Gastrocnemius medialis (tissue), 4 donors: ENCODE measurements at regions not wholly inside any gene's neighbourhood (a gene's known extent, or its start where the extent isn't known, plus 50 kb on each side); places are given as distances from the start of the nearest gene placed in this dataset.

Source experiments
- ATAC-seq, 2 donors: fragments of 150-250 bp; one replicate each; pipeline ENCODE4 v1.9.1; 2016
- DNase-seq, 2 donors: peaks; one replicate each; pipeline ENCODE4 v3.0.0-alpha.2; 2019
- H3K27ac ChIP-seq, 4 donors: fragments of 200-600 bp; sonication (generic); 1 replicate in 1 of 4; 2 replicates in 3 of 4; pipeline ENCODE4 v1.5.1; 2016 to 2018; ENCODE audit warnings: mild to moderate bottlenecking in 2 of 4, moderate library complexity in 1 of 4
- H3K27me3 ChIP-seq, 3 donors: fragments of 200-600 bp; sonication (generic) in 2 of 3; 1 replicate in 1 of 3; 2 replicates in 2 of 3; pipeline versions ENCODE4 v1.5.1 to v1.6.0; 2016 to 2019; ENCODE audit warnings: mild to moderate bottlenecking in 1 of 3, moderate library complexity in 1 of 3
- H3K36me3 ChIP-seq, 2 donors: fragments of 200-600 bp; sonication (generic) in 1 of 2; one replicate each; pipeline ENCODE4 v1.5.1; 2017 to 2018
- H3K4me1 ChIP-seq, 2 donors: fragments of 200-600 bp; sonication (generic) in 1 of 2; one replicate each; pipeline ENCODE4 v1.5.1; 2016 to 2017; ENCODE audit warnings: mild to moderate bottlenecking in 2 of 2
- H3K4me3 ChIP-seq, 4 donors: fragments of 200-600 bp; sonication (generic) in 3 of 4; 1 replicate in 1 of 4; 2 replicates in 3 of 4; pipeline ENCODE4 v1.5.1; 2016 to 2019; ENCODE audit warnings: mild to moderate bottlenecking in 2 of 4
- H3K9me3 ChIP-seq, 3 donors: fragments of 200-600 bp; sonication (generic) in 2 of 3; 1 replicate in 1 of 3; 2 replicates in 2 of 3; pipeline ENCODE4 v1.5.1; 2016 to 2019
- CTCF ChIP-seq, 5 experiments: fragments of 450-650 bp in 3 of 5; fragments of 200-600 bp in 2 of 5; sonication (generic) in 2 of 5; IDR thresholded peaks in 4 of 5; conservative IDR thresholded peaks in 1 of 5; 1 replicate in 4 of 5; 2 replicates in 1 of 5; pipeline ENCODE4 v1.5.1; 2016 to 2019; ENCODE audit warnings: antibody characterized with exemption in 5 of 5, mild to moderate bottlenecking in 3 of 5, moderate library complexity in 3 of 5
- POLR2A ChIP-seq, 2 donors: fragments of 450-650 bp; IDR thresholded peaks; one replicate each; pipeline ENCODE4 v1.6.1; 2017; ENCODE audit warnings: antibody characterized with exemption in 2 of 2, mild to moderate bottlenecking in 2 of 2, moderate library complexity in 2 of 2
- in situ Hi-C, 4 donors: fragments of 200-750 bp; cut with MboI; loops; one replicate each; pipeline versions ENCODE4 v1.15.0 to v1.8.0; 2017; ENCODE audit warnings: low sequenced_read_pairs in 4 of 4
- intact Hi-C: fragments of 100-400 bp; cut with DNase I; formaldehyde crosslinking; loops from one replicate; pipeline ENCODE4 v1.15.1; 2023; ENCODE audit warnings: low total_unique reads

GRCh38 chr2:45279356-45279755, 270.1 kb upstream of the SIX2 start:
- in situ Hi-C loops = no loop called here
- intact Hi-C loops = no loop called here

GRCh38 chr2:45278365-45279078, 269.3 kb upstream of the SIX2 start:
- peaks cover 0 to 6% of the 10 kb centered on the region in 2 donors for H3K4me1 ChIP-seq
- no peak for ATAC-seq
- no peak for DNase-seq
- H3K36me3 ChIP-seq = no peaks in the 10 kb centered on the region
- intact Hi-C loops = no loop called here
- H3K27ac ChIP-seq = no peak overlapping the region
- H3K27me3 ChIP-seq = no peaks in the 10 kb centered on the region
- H3K4me3 ChIP-seq = no peak overlapping the region
- H3K9me3 ChIP-seq = no peaks in the 10 kb centered on the region
- no peak for TF ChIP-seq POLR2A (IDR thresholded peaks at IDR 0.05)
- TF ChIP-seq CTCF (IDR thresholded peaks at IDR 0.05 in 4 of 5, conservative IDR thresholded peaks at IDR 0.05 in 1 of 5) = no peak
- in situ Hi-C loops = no loop called here

More at GRCh38 chr2:45279356-45279755, 270.1 kb upstream of the SIX2 start:
- Histone ChIP-seq H3K4me1 (peaks cover 0 to 6% of the 10 kb centered on the region in 2 donors), H3K27me3 (no peaks in the 10 kb centered on the region), H3K4me3 (no peak overlapping the region), H3K36me3 (no peaks in the 10 kb centered on the region), H3K27ac (no peak overlapping the region), H3K9me3 (no peaks in the 10 kb centered on the region)
- ATAC-seq (no peak), DNase-seq (no peak)
- TF ChIP-seq POLR2A (IDR thresholded peaks at IDR 0.05) (no peak), CTCF (IDR thresholded peaks at IDR 0.05 in 4 of 5, conservative IDR thresholded peaks at IDR 0.05 in 1 of 5) (no peak)

GRCh38 chr2:45276914-45277313, 267.7 kb upstream of the SIX2 start:
- Histone ChIP-seq H3K27ac (no peak overlapping the region), H3K36me3 (no peaks in the 10 kb centered on the region), H3K4me1 (peaks cover 0 to 6% of the 10 kb centered on the region in 2 donors), H3K4me3 (no peak overlapping the region), H3K9me3 (no peaks in the 10 kb centered on the region), H3K27me3 (no peaks in the 10 kb centered on the region)
- in situ Hi-C loops (no loop called here), intact Hi-C loops (no loop called here)
- ATAC-seq (no peak), DNase-seq (no peak)
- TF ChIP-seq CTCF (IDR thresholded peaks at IDR 0.05 in 4 of 5, conservative IDR thresholded peaks at IDR 0.05 in 1 of 5) = no peak
- TF ChIP-seq POLR2A (IDR thresholded peaks at IDR 0.05) = no peak

GRCh38 chr2:45275806-45276205, 266.6 kb upstream of the SIX2 start:
- no peak for ATAC-seq
- TF ChIP-seq CTCF (IDR thresholded peaks at IDR 0.05 in 4 of 5, conservative IDR thresholded peaks at IDR 0.05 in 1 of 5) = no peak
- no peak for TF ChIP-seq POLR2A (IDR thresholded peaks at IDR 0.05)
- Histone ChIP-seq H3K27me3 (no peaks in the 10 kb centered on the region), H3K27ac (no peak overlapping the region), H3K4me3 (no peak overlapping the region), H3K9me3 (no peaks in the 10 kb centered on the region), H3K36me3 (no peaks in the 10 kb centered on the region), H3K4me1 (peaks cover 0 to 6% of the 10 kb centered on the region in 2 donors)
- in situ Hi-C loops = no loop called here
- intact Hi-C loops = no loop called here
- no peak for DNase-seq
